Mesenchymal stem cell (in vitro differentiated cells and primary cell): ENCODE measurements at regions not wholly inside any gene's neighbourhood (a gene's known extent, or its start where the extent isn't known, plus 50 kb on each side); places are given as distances from the start of the nearest gene placed in this dataset.
A peak's percentile ranks its signal among the peaks of the same experiment; 100 is the strongest.

Source experiments
- DNase-seq: peaks from one replicate; pipeline ENCODE4 v3.0.0-alpha.2; 2013
- H2AFZ ChIP-seq: one replicate; pipeline ENCODE4 v1.6.1; 2013; ENCODE audit warnings: low read depth, mild to moderate bottlenecking, control low read depth, inconsistent platforms, low read length, moderate library complexity
- H2AK5ac ChIP-seq: 2 replicates; pipeline ENCODE4 v1.6.1; 2013; ENCODE audit warnings: low read length, moderate library complexity, mild to moderate bottlenecking, inconsistent platforms; ENCODE audit not compliant: severe bottlenecking
- H2BK120ac ChIP-seq: one replicate; pipeline ENCODE4 v1.6.1; 2013; ENCODE audit warnings: low read depth, mild to moderate bottlenecking, inconsistent platforms, low read length, moderate library complexity
- H2BK12ac ChIP-seq, 2 experiments: one replicate each; pipeline ENCODE4 v1.6.1; 2013; ENCODE audit warnings: inconsistent platforms in 2 of 2, low read length in 2 of 2, mild to moderate bottlenecking in 2 of 2, moderate library complexity in 2 of 2, control low read depth in 1 of 2
- H2BK15ac ChIP-seq: one replicate; pipeline ENCODE4 v1.6.1; 2013; ENCODE audit warnings: mild to moderate bottlenecking, low read depth, inconsistent platforms; ENCODE audit not compliant: poor library complexity, severe bottlenecking
- H2BK5ac ChIP-seq: 2 replicates; pipeline ENCODE4 v1.6.1; 2013; ENCODE audit warnings: low read depth, mild to moderate bottlenecking, low read length, control low read depth, inconsistent platforms; ENCODE audit not compliant: poor library complexity, severe bottlenecking
- H3K14ac ChIP-seq, 2 experiments: one replicate each; pipeline ENCODE4 v1.6.1; 2013; ENCODE audit warnings: inconsistent platforms in 2 of 2, low read length in 2 of 2, control low read depth in 1 of 2, mild to moderate bottlenecking in 1 of 2, moderate library complexity in 1 of 2
- H3K18ac ChIP-seq, 2 experiments: one replicate each; pipeline ENCODE4 v1.6.1; 2013; ENCODE audit warnings: inconsistent platforms in 2 of 2, low read length in 2 of 2, control low read depth in 1 of 2, low read depth in 1 of 2, mild to moderate bottlenecking in 1 of 2
- H3K23ac ChIP-seq, 2 experiments: one replicate each; pipeline ENCODE4 v1.6.1; 2013; ENCODE audit warnings: inconsistent platforms in 2 of 2, low read length in 2 of 2, mild to moderate bottlenecking in 2 of 2, moderate library complexity in 2 of 2, control low read depth in 1 of 2
- H3K27ac ChIP-seq: 2 replicates; pipeline ENCODE4 v1.5.1; 2013; ENCODE audit warnings: mild to moderate bottlenecking, moderate library complexity, low read length, control low read depth, inconsistent platforms; ENCODE audit not compliant: poor library complexity, severe bottlenecking
- H3K27me3 ChIP-seq, 2 experiments: 2 replicates each; pipeline versions ENCODE4 v1.6.1 to v1.7.0; 2013; ENCODE audit warnings: low read length in 2 of 2, mild to moderate bottlenecking in 2 of 2, moderate library complexity in 2 of 2, control low read depth in 1 of 2, inconsistent platforms in 1 of 2; ENCODE audit not compliant: control insufficient read depth in 1 of 2, insufficient read depth in 1 of 2
- H3K36me3 ChIP-seq, 2 experiments: 2 replicates each; pipeline versions ENCODE4 v1.6.1 to v1.7.0; 2013; ENCODE audit warnings: low read length in 2 of 2, control low read depth in 1 of 2, inconsistent platforms in 1 of 2, low read depth in 1 of 2, mild to moderate bottlenecking in 1 of 2; ENCODE audit not compliant: insufficient read depth in 2 of 2, control insufficient read depth in 1 of 2
- H3K4ac ChIP-seq, 2 experiments: one replicate each; pipeline ENCODE4 v1.6.1; 2013; ENCODE audit warnings: inconsistent platforms in 2 of 2, low read length in 2 of 2, mild to moderate bottlenecking in 2 of 2, moderate library complexity in 2 of 2, control low read depth in 1 of 2, low read depth in 1 of 2
- H3K4me1 ChIP-seq: 2 replicates; pipeline ENCODE4 v1.6.1; 2013; ENCODE audit warnings: low read depth, low read length, control low read depth; ENCODE audit not compliant: control insufficient read depth, insufficient read depth
- H3K4me2 ChIP-seq: 2 replicates; pipeline ENCODE4 v1.6.1; 2013; ENCODE audit warnings: low read length, mild to moderate bottlenecking, inconsistent platforms; ENCODE audit not compliant: poor library complexity, severe bottlenecking
- H3K4me3 ChIP-seq, 2 experiments: 2 replicates each; pipeline versions ENCODE4 v1.5.1 to v1.7.0; 2013; ENCODE audit warnings: low read length in 2 of 2, mild to moderate bottlenecking in 2 of 2, control low read depth in 1 of 2, low read depth in 1 of 2; ENCODE audit not compliant: insufficient read depth in 1 of 2
- H3K79me1 ChIP-seq: replicated peaks from 2 replicates; pipeline ENCODE4 v1.6.1; 2013; ENCODE audit warnings: mild to moderate bottlenecking, control low read depth, low read length, inconsistent platforms; ENCODE audit not compliant: poor library complexity, severe bottlenecking
- H3K9ac ChIP-seq: 2 replicates; pipeline ENCODE4 v1.7.0; 2013; ENCODE audit warnings: mild to moderate bottlenecking, low read length, moderate library complexity
- H3K9me3 ChIP-seq: 2 replicates; pipeline ENCODE4 v1.7.0; 2013; ENCODE audit warnings: mild to moderate bottlenecking, low read length; ENCODE audit not compliant: control insufficient read depth
- H4K8ac ChIP-seq: one replicate; pipeline ENCODE4 v1.6.1; 2013; ENCODE audit warnings: inconsistent platforms, mild to moderate bottlenecking, low read length, moderate library complexity
- H4K91ac ChIP-seq: one replicate; pipeline ENCODE4 v1.6.1; 2013; ENCODE audit warnings: mild to moderate bottlenecking, low read length, inconsistent platforms
- WGBS: methylation state at CpG from one replicate; pipeline ENCODE4 v1.1.7; 2013; ENCODE audit warnings: mixed read lengths; 5-methylcytosine and 5-hydroxymethylcytosine counted together

- Histone ChIP-seq H3K4me2 (no peak overlapping the region), H3K9me3 (no peaks in the 10 kb centered on the region), H3K14ac (no peak overlapping the region), H2BK12ac (no peak overlapping the region), H3K23ac (no peak overlapping the region), H3K79me1 (no peaks in the 10 kb centered on the region), H3K36me3 (no peaks in the 10 kb centered on the region), H4K8ac (no peak overlapping the region), H2BK120ac (no peak overlapping the region), H3K4me1 (no peaks in the 10 kb centered on the region), H2BK5ac (no peak overlapping the region), H2AK5ac (no peak overlapping the region), H3K4ac (no peak overlapping the region), H3K4me3 (no peak overlapping the region), H2BK15ac (no peak overlapping the region), H3K27ac (no peak overlapping the region), H4K91ac (no peak overlapping the region), H3K27me3 (peaks cover 0 to 37% of the 10 kb centered on the region in 2 experiments), H3K9ac (no peak overlapping the region), H3K18ac (no peak overlapping the region), H2AFZ (no peak overlapping the region)
- no CpG with 5 or more reads among the region's 1 CpG for WGBS
- DNase-seq: no peak
These were observed 275.7 kb downstream of the DAD1 start for GRCh38 chr14:22313172-22313801.

GRCh38 chr14:22311636-22312035 lies 277.4 kb downstream of the DAD1 start:
- no peak overlapping the region for H2BK15ac ChIP-seq
- no peak overlapping the region for H3K27ac ChIP-seq
- no peak overlapping the region for H4K8ac ChIP-seq
- WGBS: 83% methylated on average over 1 of the region's 1 CpG
- no peak overlapping the region for H4K91ac ChIP-seq
- H3K9me3 ChIP-seq: no peaks in the 10 kb centered on the region
- H2AFZ ChIP-seq: no peak overlapping the region
- no peak overlapping the region for H3K4me3 ChIP-seq
- no peak overlapping the region for H3K9ac ChIP-seq
- H2BK12ac ChIP-seq: no peak overlapping the region
- no peak overlapping the region for H3K14ac ChIP-seq
- H3K18ac ChIP-seq: no peak overlapping the region
- H2BK120ac ChIP-seq: no peak overlapping the region
- DNase-seq: no peak
- peaks cover 0 to 41% of the 10 kb centered on the region in 2 experiments for H3K27me3 ChIP-seq
- no peak overlapping the region for H2AK5ac ChIP-seq
- H3K4me2 ChIP-seq: no peak overlapping the region
- no peak overlapping the region for H2BK5ac ChIP-seq
- H3K36me3 ChIP-seq: no peaks in the 10 kb centered on the region
- no peaks in the 10 kb centered on the region for H3K79me1 ChIP-seq
- no peak overlapping the region for H3K4ac ChIP-seq
- H3K23ac ChIP-seq: no peak overlapping the region
- no peaks in the 10 kb centered on the region for H3K4me1 ChIP-seq

- Histone ChIP-seq H3K36me3 (no peaks in the 10 kb centered on the region), H2BK15ac (no peak overlapping the region), H2BK12ac (no peak overlapping the region), H3K14ac (no peak overlapping the region), H3K9ac (no peak overlapping the region), H3K4ac (no peak overlapping the region), H3K9me3 (no peaks in the 10 kb centered on the region), H3K27me3 (peaks cover 0 to 61% of the 10 kb centered on the region in 2 experiments), H3K23ac (no peak overlapping the region), H2AK5ac (no peak overlapping the region), H3K27ac (no peak overlapping the region), H4K91ac (no peak overlapping the region), H2BK120ac (no peak overlapping the region), H2BK5ac (no peak overlapping the region), H4K8ac (no peak overlapping the region), H3K4me2 (no peak overlapping the region), H3K4me1 (peaks cover 2% of the 10 kb centered on the region), H2AFZ (no peak overlapping the region), H3K79me1 (no peaks in the 10 kb centered on the region), H3K4me3 (no peak overlapping the region), H3K18ac (no peak overlapping the region)
- DNase-seq: no peak
- WGBS: 89% methylated on average over 3 of the region's 5 CpGs
These were observed 283.4 kb downstream of the DAD1 start for GRCh38 chr14:22305607-22306006.

GRCh38 chr14:22304326-22304725 lies 284.7 kb downstream of the DAD1 start:
- H3K79me1 ChIP-seq: no peaks in the 10 kb centered on the region
- DNase-seq: no peak
- no peak overlapping the region for H3K9ac ChIP-seq
- H3K9me3 ChIP-seq: no peaks in the 10 kb centered on the region
- H3K4me1 ChIP-seq: peaks cover 2% of the 10 kb centered on the region
- no peak overlapping the region for H2BK12ac ChIP-seq
- no peak overlapping the region for H4K91ac ChIP-seq
- H3K4me3 ChIP-seq: no peak overlapping the region
- H3K4ac ChIP-seq: no peak overlapping the region
- no peak overlapping the region for H3K23ac ChIP-seq
- no peak overlapping the region for H4K8ac ChIP-seq
- H3K4me2 ChIP-seq: no peak overlapping the region
- no peak overlapping the region for H2AFZ ChIP-seq
- H2BK120ac ChIP-seq: no peak overlapping the region
- H3K36me3 ChIP-seq: no peaks in the 10 kb centered on the region
- no peak overlapping the region for H3K27ac ChIP-seq
- no peak overlapping the region for H2BK5ac ChIP-seq
- 77% methylated on average over 6 of the region's 6 CpGs for WGBS
- H3K14ac ChIP-seq: peak overlapping the region in 1 of 2 experiments; percentile 18
- H3K18ac ChIP-seq: peak overlapping the region; percentile 11 to 67
- H3K27me3 ChIP-seq: peaks cover 0 to 61% of the 10 kb centered on the region in 2 experiments
- no peak overlapping the region for H2AK5ac ChIP-seq
- no peak overlapping the region for H2BK15ac ChIP-seq
